ENCODE measurements at regions not wholly inside any gene's neighbourhood (a gene's known extent, or its start where the extent isn't known, plus 50 kb on each side); places are given as distances from the start of the nearest gene placed in this dataset.

DNA sequence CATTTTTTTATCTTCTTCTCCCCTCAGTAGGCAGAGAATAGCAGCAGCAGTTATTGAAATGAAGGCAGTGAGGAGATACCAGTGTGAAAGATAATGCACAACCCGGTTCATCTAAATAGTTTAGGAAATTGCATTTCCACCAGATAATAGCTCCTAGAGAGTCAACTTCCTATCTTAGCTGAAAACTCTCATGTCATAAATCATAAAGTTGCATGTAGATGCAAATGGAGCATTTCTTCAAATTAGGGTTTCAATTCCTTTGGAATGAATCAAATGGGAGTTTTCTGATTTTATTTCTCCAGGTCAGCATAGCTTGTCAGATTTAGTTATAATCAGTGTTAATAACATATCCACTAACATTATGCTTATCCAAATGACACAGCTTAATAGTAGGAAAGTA lies 335.3 kb downstream of the CNTNAP4 start:
- TF ChIP-seq EP300 (IDR thresholded peaks at IDR 0.05): no peak
- TF ChIP-seq, protein P1, sequence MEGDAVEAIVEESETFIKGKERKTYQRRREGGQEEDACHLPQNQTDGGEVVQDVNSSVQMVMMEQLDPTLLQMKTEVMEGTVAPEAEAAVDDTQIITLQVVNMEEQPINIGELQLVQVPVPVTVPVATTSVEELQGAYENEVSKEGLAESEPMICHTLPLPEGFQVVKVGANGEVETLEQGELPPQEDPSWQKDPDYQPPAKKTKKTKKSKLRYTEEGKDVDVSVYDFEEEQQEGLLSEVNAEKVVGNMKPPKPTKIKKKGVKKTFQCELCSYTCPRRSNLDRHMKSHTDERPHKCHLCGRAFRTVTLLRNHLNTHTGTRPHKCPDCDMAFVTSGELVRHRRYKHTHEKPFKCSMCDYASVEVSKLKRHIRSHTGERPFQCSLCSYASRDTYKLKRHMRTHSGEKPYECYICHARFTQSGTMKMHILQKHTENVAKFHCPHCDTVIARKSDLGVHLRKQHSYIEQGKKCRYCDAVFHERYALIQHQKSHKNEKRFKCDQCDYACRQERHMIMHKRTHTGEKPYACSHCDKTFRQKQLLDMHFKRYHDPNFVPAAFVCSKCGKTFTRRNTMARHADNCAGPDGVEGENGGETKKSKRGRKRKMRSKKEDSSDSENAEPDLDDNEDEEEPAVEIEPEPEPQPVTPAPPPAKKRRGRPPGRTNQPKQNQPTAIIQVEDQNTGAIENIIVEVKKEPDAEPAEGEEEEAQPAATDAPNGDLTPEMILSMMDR (IDR thresholded peaks at IDR 0.05): no peak
- no peak for TF ChIP-seq POLR2A (IDR thresholded peaks at IDR 0.05)
- H3K9me3 ChIP-seq: no peaks in the 10 kb centered on the region
- 34 to 53% (median 34%) methylated on average over 1 of the region's 1 CpG for WGBS, 3 donors
- no peak overlapping the region for H3K27ac ChIP-seq
- no peaks in the 10 kb centered on the region for H3K36me3 ChIP-seq
- no peaks in the 10 kb centered on the region for H3K27me3 ChIP-seq
- DNase-seq: no peak
- no peak overlapping the region for H3K4me3 ChIP-seq
- intact Hi-C loops (cut with DNase I): no loop called here
- no peaks in the 10 kb centered on the region for H3K4me1 ChIP-seq (ENCODE audit: insufficient read depth)

DNA sequence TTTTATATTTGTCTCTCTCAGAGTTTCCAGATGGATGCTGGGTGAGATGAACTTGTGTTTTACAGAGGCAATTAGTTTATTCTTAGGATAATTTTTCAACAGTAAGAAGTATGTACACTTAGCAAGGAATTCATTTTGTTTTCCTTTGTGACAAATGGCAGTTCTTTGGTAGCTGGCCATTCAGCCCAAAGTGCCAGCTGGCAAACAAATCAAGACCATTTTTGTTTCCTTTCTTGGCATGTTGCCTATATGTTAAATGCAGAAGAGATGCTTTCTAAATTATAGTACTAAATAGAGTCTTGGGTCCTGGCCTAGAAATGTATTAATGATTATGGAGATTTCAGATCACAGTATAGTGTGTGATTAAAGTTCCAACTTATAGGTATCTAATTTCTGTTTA lies 337.1 kb downstream of the CNTNAP4 start:
- Histone ChIP-seq H3K27ac (no peak overlapping the region), H3K4me1 (ENCODE audit: insufficient read depth) (no peaks in the 10 kb centered on the region), H3K36me3 (no peaks in the 10 kb centered on the region), H3K9me3 (no peaks in the 10 kb centered on the region), H3K4me3 (no peak overlapping the region), H3K27me3 (no peaks in the 10 kb centered on the region)
- no peak for DNase-seq
- TF ChIP-seq EP300 (IDR thresholded peaks at IDR 0.05) (no peak), POLR2A (IDR thresholded peaks at IDR 0.05) (no peak)
- TF ChIP-seq, protein P1 (IDR thresholded peaks at IDR 0.05): no peak
- intact Hi-C loops (cut with DNase I): no loop called here

DNA sequence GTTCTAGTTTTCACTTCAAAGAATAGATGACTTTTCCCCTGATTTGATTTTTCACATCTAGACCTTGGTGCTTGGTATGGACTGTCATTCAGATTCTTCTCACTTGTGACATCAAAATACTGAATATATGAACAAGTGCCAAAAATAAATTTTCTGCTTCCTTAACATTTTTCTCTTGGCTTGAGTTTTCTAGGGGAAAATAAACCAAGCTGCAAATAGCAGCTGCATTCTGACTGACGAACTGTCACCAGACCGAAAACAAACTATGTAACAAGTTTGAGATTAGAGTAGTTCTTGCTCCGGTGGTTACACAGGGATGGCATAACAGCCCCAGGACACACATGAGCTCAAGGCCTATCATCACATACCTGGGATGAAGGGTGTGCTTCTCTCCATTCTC lies 345.7 kb downstream of the CNTNAP4 start:
- TF ChIP-seq, protein P1 (IDR thresholded peaks at IDR 0.05): no peak
- no peak for TF ChIP-seq POLR2A (IDR thresholded peaks at IDR 0.05)
- no peak for TF ChIP-seq EP300 (IDR thresholded peaks at IDR 0.05)
- H3K27ac ChIP-seq: no peak overlapping the region
- intact Hi-C loops (cut with DNase I): no loop called here
- H3K27me3 ChIP-seq: no peaks in the 10 kb centered on the region
- H3K4me3 ChIP-seq: no peak overlapping the region
- no peaks in the 10 kb centered on the region for H3K9me3 ChIP-seq
- no peaks in the 10 kb centered on the region for H3K36me3 ChIP-seq
- 57 to 78% (median 58%) methylated on average over 3 of the region's 3 CpGs for WGBS, 3 donors
- no peak for DNase-seq
- H3K4me1 ChIP-seq (ENCODE audit: insufficient read depth): no peaks in the 10 kb centered on the region

DNA sequence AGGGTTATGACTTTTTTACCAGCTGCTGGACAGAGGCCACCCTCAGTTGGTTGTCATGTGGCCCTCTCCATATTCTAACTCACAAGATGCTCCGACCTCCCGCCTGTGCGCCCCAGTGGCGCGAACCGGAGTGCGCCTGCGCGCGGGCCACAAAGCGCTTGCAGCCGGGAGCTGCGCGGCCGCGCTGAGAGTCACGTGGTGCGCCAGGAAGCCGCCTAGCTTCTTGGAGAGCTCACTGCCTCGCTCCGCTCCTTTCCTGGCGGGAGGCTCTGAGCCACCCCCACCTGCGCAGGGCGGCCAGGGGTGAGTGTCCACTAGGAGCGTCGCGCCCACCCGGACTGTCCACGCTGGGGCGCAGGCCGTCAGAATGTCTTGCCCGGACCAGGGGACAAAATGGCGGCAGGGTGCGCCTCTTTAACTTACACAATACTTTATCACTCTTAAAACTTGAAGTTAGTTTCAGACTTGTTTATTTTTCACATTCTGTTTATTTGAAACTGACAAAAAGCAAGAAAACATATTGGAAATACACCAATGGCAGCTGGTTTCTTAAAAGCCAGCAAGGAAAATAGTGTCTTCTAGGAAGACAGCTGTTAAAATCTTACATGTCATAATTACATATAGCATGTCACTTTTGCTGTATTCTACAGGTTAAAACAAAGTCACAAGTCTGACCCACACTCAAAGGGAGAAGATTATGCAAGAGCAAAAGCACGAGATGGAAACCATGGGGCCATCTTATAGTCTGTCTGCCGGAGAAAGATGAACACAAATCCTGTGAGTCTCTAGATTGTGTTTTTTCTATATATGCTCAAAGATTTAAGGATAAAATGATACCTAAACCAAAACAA lies 357.9 kb downstream of the CNTNAP4 start:
- intact Hi-C loops (cut with DNase I): no loop called here
- no peak overlapping the region for H3K27ac ChIP-seq
- H3K4me3 ChIP-seq: no peak overlapping the region
- 76 to 91% (median 80%) methylated on average over 36 of the region's 36 CpGs for WGBS, 3 donors
- no peaks in the 10 kb centered on the region for H3K4me1 ChIP-seq (ENCODE audit: insufficient read depth)
- no peaks in the 10 kb centered on the region for H3K27me3 ChIP-seq
- DNase-seq: peak in 1 of 5 donors; percentile 21
- H3K9me3 ChIP-seq: no peaks in the 10 kb centered on the region
- no peaks in the 10 kb centered on the region for H3K36me3 ChIP-seq
- TF ChIP-seq EP300 (IDR thresholded peaks at IDR 0.05) (no peak), POLR2A (IDR thresholded peaks at IDR 0.05) (no peak)
- TF ChIP-seq, protein P1 (IDR thresholded peaks at IDR 0.05): no peak
